ENCODE measurements at regions not wholly inside any gene's neighbourhood (a gene's known extent, or its start where the extent isn't known, plus 50 kb on each side); places are given as distances from the start of the nearest gene placed in this dataset.
A peak's percentile ranks its signal among the peaks of the same experiment; 100 is the strongest.
"Not testable (repeated sequence)": the region's sequence is repeated elsewhere in the genome, so short reads cannot be mapped to it uniquely, and the experiment has no call there.

DNA sequence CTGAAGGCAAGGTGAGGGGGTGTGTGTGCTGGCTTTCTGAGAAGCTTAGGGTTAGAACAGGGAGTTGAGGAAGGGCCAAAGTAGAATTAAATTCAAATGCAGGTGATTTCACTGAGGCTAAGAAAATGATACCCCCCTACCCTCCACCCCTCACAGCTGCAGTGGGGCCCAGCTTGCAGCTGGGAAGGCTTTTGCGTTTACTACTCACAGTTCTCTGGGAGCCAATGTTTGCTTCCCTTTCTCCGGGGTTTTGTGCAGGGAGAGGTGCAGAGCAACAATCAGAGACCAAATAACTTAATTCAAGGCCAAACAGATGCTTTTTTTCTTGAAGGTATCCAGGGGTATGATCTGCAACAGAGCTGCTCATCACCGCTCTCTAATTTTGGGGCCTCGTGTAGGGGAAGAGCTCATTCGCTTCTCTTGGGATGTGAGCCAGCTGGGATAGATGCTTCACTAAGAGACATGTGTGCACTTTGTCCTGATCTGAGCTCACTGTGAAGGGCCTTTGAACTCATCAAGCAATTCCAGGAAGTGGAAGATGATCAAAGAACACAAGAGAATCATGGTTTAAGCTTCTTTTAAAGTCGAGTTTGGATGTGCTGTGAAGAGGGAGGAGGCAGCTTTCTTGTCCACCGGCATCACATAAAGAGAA lies 122.7 kb upstream of the C1GALT1C1 start:
- DNase-seq, result no peak

- DNase-seq, result no peak
Measured at GRCh38 chrX:120751683-120752082, 121.8 kb upstream of the C1GALT1C1 start.

- no peak for DNase-seq
Measured at GRCh38 chrX:120750381-120750780, 120.5 kb upstream of the C1GALT1C1 start.

DNA sequence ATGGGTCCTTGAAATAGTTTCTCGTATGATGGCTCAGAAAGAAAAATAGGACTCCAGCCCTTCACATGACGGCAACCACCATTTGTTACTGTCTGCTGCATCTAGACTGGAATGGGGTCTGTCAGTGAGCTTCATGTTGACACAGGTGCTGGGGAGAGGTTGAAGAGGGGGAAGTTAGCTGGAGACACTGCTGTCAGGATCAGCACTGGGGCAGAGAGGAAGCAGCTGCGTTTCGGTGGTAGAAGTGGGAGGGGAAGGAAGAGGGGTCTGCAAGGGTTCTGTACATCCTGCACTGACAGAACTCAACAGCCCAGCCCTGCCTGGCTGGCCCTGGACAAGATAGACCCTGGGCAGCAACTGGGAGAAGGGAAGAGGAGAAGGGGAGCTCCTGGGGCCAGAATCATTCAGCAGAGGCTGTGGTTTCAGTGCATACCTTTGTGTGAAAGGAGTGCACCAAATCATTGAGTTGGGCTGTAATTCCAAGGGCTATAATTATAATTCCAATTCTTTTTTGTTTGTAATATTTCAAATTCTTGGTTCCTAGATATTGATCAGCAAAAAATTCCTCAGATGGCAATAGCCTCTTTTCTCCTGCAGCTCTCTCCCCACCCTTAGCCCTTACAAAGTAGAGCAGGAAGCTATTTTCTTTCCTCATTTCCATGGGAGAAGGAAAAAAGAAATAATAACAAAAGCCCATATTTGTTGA lies 119.4 kb upstream of the C1GALT1C1 start:
- DNase-seq, result no peak

DNA sequence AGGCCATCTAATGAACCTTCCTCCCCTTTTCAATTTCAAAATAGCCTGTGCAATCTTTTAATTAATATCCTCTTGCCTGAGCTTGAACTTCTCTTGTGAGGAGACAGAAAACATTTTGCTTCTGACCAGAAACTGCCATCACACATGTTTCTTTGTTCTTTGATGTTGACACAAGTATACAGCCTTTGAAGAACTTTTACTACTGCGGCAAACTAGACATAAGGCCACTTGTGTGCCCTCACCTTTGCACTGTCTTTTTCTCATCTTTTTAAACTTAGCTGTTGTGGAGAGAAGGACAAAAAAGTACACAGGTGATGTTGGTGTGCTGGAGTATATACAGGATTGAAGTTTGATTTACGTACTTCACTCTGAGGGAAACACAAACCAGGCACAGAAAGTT lies 116.3 kb upstream of the C1GALT1C1 start:
- DNase-seq, result no peak

DNA sequence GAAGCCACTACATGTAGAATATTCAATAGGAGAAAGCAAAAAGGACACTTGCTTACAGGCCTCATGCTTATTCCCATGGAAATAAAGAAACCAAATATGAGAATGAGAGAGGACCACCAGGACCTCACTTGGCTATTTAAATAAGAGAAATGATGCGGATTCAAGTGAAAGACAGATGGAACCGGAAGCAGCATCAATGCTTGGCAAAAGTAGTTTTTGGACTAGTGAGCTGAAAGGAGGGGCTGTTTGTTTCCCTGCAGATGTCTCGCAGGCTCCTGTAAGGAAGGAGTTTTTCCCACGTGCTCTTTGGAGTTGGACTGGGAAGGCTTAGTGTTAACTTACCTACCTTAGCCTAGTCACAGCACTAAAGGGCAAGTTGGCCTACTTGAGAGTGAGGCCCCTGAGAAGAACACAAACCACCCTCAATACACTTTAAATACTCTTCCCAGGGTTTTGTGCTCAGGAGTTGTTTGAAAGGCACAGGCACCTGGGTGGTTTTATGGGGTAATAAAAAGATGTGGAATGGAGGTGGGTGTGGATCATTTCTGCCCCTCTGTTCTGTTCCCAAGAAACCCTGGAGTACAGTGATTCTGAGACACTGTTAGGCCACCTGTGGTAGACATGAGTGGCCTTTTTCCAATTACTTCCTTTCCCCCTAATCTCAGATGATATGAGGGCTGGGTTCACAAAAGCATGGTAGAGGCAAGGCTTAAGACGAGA lies 113.3 kb upstream of the C1GALT1C1 start:
- no peak for DNase-seq

- DNase-seq, result no peak
Measured at GRCh38 chrX:120741452-120741851, 111.6 kb upstream of the C1GALT1C1 start.

- DNase-seq, result no peak
Measured at GRCh38 chrX:120740072-120740471, 110.2 kb upstream of the C1GALT1C1 start.

GRCh38 chrX:120739300-120739699 lies 109.4 kb upstream of the C1GALT1C1 start:
- DNase-seq, result no peak

GRCh38 chrX:120736989-120737388 lies 107.1 kb upstream of the C1GALT1C1 start:
- DNase-seq, result no peak

DNA sequence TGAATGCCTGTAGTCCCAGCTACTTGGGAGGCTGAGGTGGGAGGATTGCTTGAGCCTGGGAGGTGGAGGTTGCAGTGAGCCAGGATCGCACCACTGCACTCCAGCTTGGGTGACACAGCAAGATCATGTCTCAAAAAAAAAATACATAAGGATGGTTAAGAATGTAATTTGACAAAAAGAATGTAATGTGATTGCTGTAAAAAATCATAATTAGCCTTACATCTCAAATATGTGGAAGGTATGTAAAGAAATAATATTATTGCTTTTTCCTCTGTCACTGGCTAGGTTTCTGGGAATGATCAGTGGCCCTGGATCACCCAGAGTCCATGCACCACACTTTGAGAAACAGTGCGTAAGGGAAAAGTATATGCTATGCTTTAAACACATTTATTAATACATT lies 106.1 kb upstream of the C1GALT1C1 start:
- no peak for DNase-seq

- no peak for DNase-seq
Measured at GRCh38 chrX:120732879-120733278, 103.0 kb upstream of the C1GALT1C1 start.

- no peak for DNase-seq
Measured at GRCh38 chrX:120732461-120732860, 102.6 kb upstream of the C1GALT1C1 start.

DNA sequence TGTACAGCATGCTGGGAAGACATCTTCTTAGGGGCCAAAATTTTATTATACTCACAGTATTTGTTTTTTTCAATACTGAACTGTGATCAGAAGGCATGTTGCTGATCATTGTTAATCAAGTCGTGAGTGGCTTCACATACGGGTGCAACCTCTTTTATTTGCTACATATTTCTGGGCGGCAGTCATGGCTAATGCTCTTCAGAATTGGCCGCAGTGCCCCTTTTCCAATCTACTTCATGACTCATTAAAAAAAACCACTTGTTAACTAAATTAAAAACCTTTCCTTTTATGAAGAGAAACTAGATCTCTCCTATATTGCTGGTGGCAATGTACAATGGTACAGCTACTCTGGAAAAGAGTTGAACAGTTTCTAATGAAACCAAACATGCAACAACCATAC lies 101.5 kb upstream of the C1GALT1C1 start:
- no peak for DNase-seq

DNA sequence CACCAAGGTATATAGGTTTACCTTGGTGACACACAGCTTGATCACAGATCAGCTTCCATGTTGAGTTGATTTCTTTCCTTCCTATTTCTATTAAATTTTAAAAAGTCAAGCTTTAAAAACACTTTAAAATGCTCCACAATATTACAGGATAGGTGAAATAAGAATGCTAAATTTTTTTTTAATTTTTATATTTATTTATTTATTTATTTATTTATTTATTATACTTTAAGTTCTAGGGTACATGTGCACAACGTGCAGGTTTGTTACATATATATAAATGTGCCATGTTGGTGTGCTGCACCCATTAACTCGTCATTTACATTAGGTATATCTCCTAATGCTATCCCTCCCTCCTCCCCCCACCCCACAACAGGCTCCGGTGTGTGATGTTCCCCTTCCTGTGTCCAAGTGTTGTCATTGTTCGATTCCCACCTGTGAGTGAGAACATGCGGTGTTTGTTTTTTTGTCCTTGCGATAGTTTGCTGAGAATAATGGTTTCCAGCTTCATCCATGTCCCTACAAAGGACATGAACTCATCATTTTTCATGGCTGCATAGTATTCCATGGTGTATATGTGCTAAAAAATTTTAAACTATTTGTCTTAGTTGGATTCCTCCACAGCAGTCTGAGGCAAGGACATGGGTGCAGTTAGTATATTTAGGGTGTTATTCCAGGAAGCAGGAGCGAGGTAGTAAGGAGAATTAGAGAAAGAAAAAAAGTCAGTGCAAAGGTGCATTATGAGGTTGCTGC lies 99.8 kb upstream of the C1GALT1C1 start:
- not testable (repeated sequence) for DNase-seq

DNA sequence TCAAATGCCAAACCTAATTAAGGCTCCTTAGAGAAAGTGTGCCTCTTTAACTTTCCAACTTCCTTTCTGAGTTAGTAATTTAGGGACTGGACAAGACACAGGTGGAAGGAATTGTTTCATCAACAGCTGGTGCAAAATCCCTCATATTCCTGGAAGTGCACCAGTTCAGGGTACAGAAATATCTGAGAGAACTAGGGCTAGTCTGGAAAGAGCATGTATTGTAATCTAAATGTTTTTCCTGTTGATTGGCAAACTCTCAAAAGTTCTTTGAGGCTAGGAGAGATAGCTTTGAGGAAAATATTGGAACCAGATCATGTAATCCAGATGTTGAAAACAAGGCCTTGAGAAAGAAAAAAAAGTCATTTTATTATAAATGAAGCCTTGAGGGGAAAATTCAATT lies 98.1 kb upstream of the C1GALT1C1 start:
- no peak for DNase-seq

DNA sequence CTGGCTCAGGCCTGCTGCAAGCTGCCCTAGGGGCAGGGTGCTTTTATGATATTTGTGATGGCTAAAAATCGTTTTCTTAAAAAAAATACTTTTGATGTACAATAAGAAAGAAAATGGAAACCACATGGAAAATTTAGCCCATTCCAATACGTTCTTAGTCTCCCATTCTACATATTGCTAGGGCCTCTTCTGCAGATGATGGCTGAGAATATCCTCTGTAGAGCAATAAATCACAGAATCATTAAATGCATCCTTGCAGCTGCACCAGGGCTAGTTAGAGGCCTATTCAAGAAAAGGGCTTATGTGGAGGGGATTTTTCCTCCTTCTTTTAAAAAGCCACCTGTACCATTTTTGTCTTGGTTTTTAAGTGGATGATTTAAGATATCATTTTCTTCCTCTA lies 97.6 kb upstream of the C1GALT1C1 start:
- no peak for DNase-seq

GRCh38 chrX:120726294-120726693 lies 96.4 kb upstream of the C1GALT1C1 start:
- DNase-seq, result no peak

- DNase-seq, result no peak
Measured at GRCh38 chrX:120725874-120726273, 96.0 kb upstream of the C1GALT1C1 start.

GRCh38 chrX:120719622-120720021 lies 89.8 kb upstream of the C1GALT1C1 start:
- no peak for DNase-seq

GRCh38 chrX:120718969-120719368 lies 89.1 kb upstream of the C1GALT1C1 start:
- DNase-seq, result peak; percentile 54

GRCh38 chrX:120702337-120702736 lies 72.5 kb upstream of the C1GALT1C1 start:
- DNase-seq, result not testable (repeated sequence)

GRCh38 chrX:120697053-120697452 lies 67.2 kb upstream of the C1GALT1C1 start:
- DNase-seq, result no peak
